ENCODE measurements at regions not wholly inside any gene's neighbourhood (a gene's known extent, or its start where the extent isn't known, plus 50 kb on each side); places are given as distances from the start of the nearest gene placed in this dataset.

GRCh38 chr4:151527699-151528098, 118.7 kb downstream of the FHIP1A start:
- WGBS, result 70% methylated on average over 2 of the region's 2 CpGs

GRCh38 chr4:151529187-151529586, 120.2 kb downstream of the FHIP1A start:
- Histone ChIP-seq H3K9me3 (no peaks in the 10 kb centered on the region), H3K4me3 (no peak overlapping the region), H3K27me3 (no peaks in the 10 kb centered on the region), H3K36me3 (no peaks in the 10 kb centered on the region), H3K27ac (no peak overlapping the region), H3K4me1 (peaks cover 2% of the 10 kb centered on the region)
- no peak for TF ChIP-seq CTCF (IDR thresholded peaks at IDR 0.05)
- TF ChIP-seq POLR2AphosphoS5 (IDR thresholded peaks at IDR 0.05), result no peak
- no peak for TF ChIP-seq POLR2A (IDR thresholded peaks at IDR 0.05)
- TF ChIP-seq EP300 (IDR thresholded peaks at IDR 0.05), result no peak
- DNase-seq (ENCODE audit: low spot score in 2 of 2), result no peak
- WGBS, result 83% methylated on average over 2 of the region's 2 CpGs

More at GRCh38 chr4:151527699-151528098, 118.7 kb downstream of the FHIP1A start:
- no peak overlapping the region for H3K27ac ChIP-seq
- H3K4me3 ChIP-seq, result no peak overlapping the region
- no peaks in the 10 kb centered on the region for H3K36me3 ChIP-seq
- no peak for TF ChIP-seq POLR2A (IDR thresholded peaks at IDR 0.05)
- H3K4me1 ChIP-seq, result peaks cover 2% of the 10 kb centered on the region
- no peak for DNase-seq (ENCODE audit: low spot score in 2 of 2)
- H3K9me3 ChIP-seq, result no peaks in the 10 kb centered on the region
- no peaks in the 10 kb centered on the region for H3K27me3 ChIP-seq

- H3K4me1 ChIP-seq, result no peaks in the 10 kb centered on the region
- H3K27me3 ChIP-seq, result no peaks in the 10 kb centered on the region
- 72% methylated on average over 2 of the region's 2 CpGs for WGBS
- DNase-seq (ENCODE audit: low spot score in 2 of 2), result no peak
- H3K36me3 ChIP-seq, result no peaks in the 10 kb centered on the region
- no peaks in the 10 kb centered on the region for H3K9me3 ChIP-seq
- no peak overlapping the region for H3K4me3 ChIP-seq
- TF ChIP-seq POLR2A (IDR thresholded peaks at IDR 0.05) (no peak), EP300 (IDR thresholded peaks at IDR 0.05) (no peak), POLR2AphosphoS5 (IDR thresholded peaks at IDR 0.05) (no peak), CTCF (IDR thresholded peaks at IDR 0.05) (no peak)
- no peak overlapping the region for H3K27ac ChIP-seq
Measured at GRCh38 chr4:151530230-151530629, 121.3 kb downstream of the FHIP1A start.

GRCh38 chr4:151530783-151531182, 121.8 kb downstream of the FHIP1A start:
- no peak for TF ChIP-seq EP300 (IDR thresholded peaks at IDR 0.05)
- TF ChIP-seq POLR2AphosphoS5 (IDR thresholded peaks at IDR 0.05), result no peak
- TF ChIP-seq CTCF (IDR thresholded peaks at IDR 0.05), result peak in 1 of 2 donors; percentile 27
- Histone ChIP-seq H3K36me3 (no peaks in the 10 kb centered on the region), H3K9me3 (no peaks in the 10 kb centered on the region), H3K4me1 (no peaks in the 10 kb centered on the region), H3K27ac (no peak overlapping the region), H3K4me3 (no peak overlapping the region), H3K27me3 (no peaks in the 10 kb centered on the region)
- DNase-seq (ENCODE audit: low spot score in 2 of 2), result no peak
- 43% methylated on average over 1 of the region's 1 CpG for WGBS

- TF ChIP-seq POLR2A (IDR thresholded peaks at IDR 0.05) (no peak), POLR2AphosphoS5 (IDR thresholded peaks at IDR 0.05) (no peak), CTCF (IDR thresholded peaks at IDR 0.05) (no peak), EP300 (IDR thresholded peaks at IDR 0.05) (no peak)
- no peak for DNase-seq (ENCODE audit: low spot score in 2 of 2)
- Histone ChIP-seq H3K9me3 (no peaks in the 10 kb centered on the region), H3K4me1 (no peaks in the 10 kb centered on the region), H3K4me3 (no peak overlapping the region), H3K27me3 (no peaks in the 10 kb centered on the region), H3K36me3 (no peaks in the 10 kb centered on the region), H3K27ac (no peak overlapping the region)
- 76% methylated on average over 6 of the region's 6 CpGs for WGBS
Measured at GRCh38 chr4:151532001-151532708, 123.2 kb downstream of the FHIP1A start.

- no peak for TF ChIP-seq POLR2AphosphoS5 (IDR thresholded peaks at IDR 0.05)
- no peaks in the 10 kb centered on the region for H3K27me3 ChIP-seq
- 48% methylated on average over 1 of the region's 1 CpG for WGBS
- no peaks in the 10 kb centered on the region for H3K4me1 ChIP-seq
- no peak overlapping the region for H3K4me3 ChIP-seq
- DNase-seq (ENCODE audit: low spot score in 2 of 2), result no peak
- no peaks in the 10 kb centered on the region for H3K36me3 ChIP-seq
- no peaks in the 10 kb centered on the region for H3K9me3 ChIP-seq
- H3K27ac ChIP-seq, result no peak overlapping the region
Measured at GRCh38 chr4:151534195-151534594, 125.2 kb downstream of the FHIP1A start.

Measured in suprapubic skin (tissue), 4 donors.